GM12878 (cell line): ENCODE measurements at regions not wholly inside any gene's neighbourhood (a gene's known extent, or its start where the extent isn't known, plus 50 kb on each side); places are given as distances from the start of the nearest gene placed in this dataset.

Experiments
- ATAC-seq: fragments of 200-7000 bp; cut with Tn5 transposase; 3 replicates; pipeline ENCODE4 v1.9.1; 2020; ENCODE audit warnings: mild to moderate bottlenecking, moderate library complexity
- BruUV-seq: library from RNA; stranded (reverse); fragments of 400-500 nt; replicated peaks from 2 replicates; lab custom pipeline; 2021; lab: Mats Ljungman, UMichigan
- CTCF ChIA-PET: fragments of 300-600 bp; sonication (Branson Sonifier 250); formaldehyde crosslinking; extraction: SDS; loops from one replicate; lab custom pipeline; 2021; ENCODE audit warnings: inconsistent platforms; lab: Yijun Ruan, JAX
- POLR2A ChIA-PET: fragments of 350-600 bp; formaldehyde crosslinking; extraction: SDS; loops from one replicate; lab custom pipeline; 2021; ENCODE audit warnings: inconsistent platforms; lab: Charles Lee
- RAD21 ChIA-PET: fragments of 300-600 bp; sonication (Branson Sonifier 250); formaldehyde crosslinking; loops from one replicate; lab custom pipeline; 2023; ENCODE audit warnings: antibody characterized with exemption; ENCODE audit not compliant: unreplicated experiment; lab: Charles Lee
- SMC1A ChIA-PET: fragments of 300-600 bp; sonication (Branson Sonifier 250); formaldehyde crosslinking; loops from one replicate; lab custom pipeline; 2023; ENCODE audit not compliant: unreplicated experiment, uncharacterized antibody; lab: Charles Lee
- DNase-seq: peaks from one replicate; pipeline ENCODE4 v3.0.0-alpha.2; 2011; ENCODE audit warnings: low read depth, low spot score
- FAIRE-seq: peaks from 3 replicates; lab custom pipeline; 2011; peaks lifted over from hg19 to GRCh38; lab: Jason Lieb, UNC
- H2AFZ ChIP-seq: 2 replicates; pipeline ENCODE4 v1.6.0; 2011; ENCODE audit warnings: low read depth, low read length, control low read depth; ENCODE audit not compliant: control insufficient read depth
- H3K27ac ChIP-seq: 2 replicates; pipeline ENCODE4 v1.5.1; 2011; ENCODE audit warnings: control low read depth; ENCODE audit not compliant: control insufficient read depth, insufficient read depth
- H3K27me3 ChIP-seq, 2 experiments: replicated peaks in 1 of 2; 2 replicates each; pipeline versions ENCODE4 v1.6.0 to v1.6.1; 2011; ENCODE audit warnings: low read length in 1 of 2; ENCODE audit not compliant: control insufficient read depth in 2 of 2, insufficient read depth in 2 of 2
- H3K36me3 ChIP-seq, 2 experiments: 2 replicates each; pipeline ENCODE4 v1.5.1; 2011; ENCODE audit warnings: low read length in 1 of 2; ENCODE audit not compliant: control insufficient read depth in 2 of 2, insufficient read depth in 2 of 2
- H3K4me1 ChIP-seq: 2 replicates; pipeline ENCODE4 v1.6.1; 2011; ENCODE audit warnings: mild to moderate bottlenecking, low read length, moderate library complexity, mixed read lengths; ENCODE audit not compliant: control insufficient read depth, insufficient read depth
- H3K4me2 ChIP-seq: 2 replicates; pipeline ENCODE4 v1.6.0; 2011; ENCODE audit warnings: control low read depth; ENCODE audit not compliant: control insufficient read depth, insufficient read depth
- H3K4me3 ChIP-seq: fragments of 200-600 bp; sonication (generic); 2 replicates; pipeline ENCODE4 v1.5.1; 2016
- H3K79me2 ChIP-seq: 2 replicates; pipeline ENCODE4 v1.6.0; 2011; ENCODE audit warnings: low read length; ENCODE audit not compliant: control insufficient read depth, insufficient read depth
- H3K9ac ChIP-seq: 2 replicates; pipeline ENCODE4 v1.8.0; 2011; ENCODE audit warnings: low read length, control low read depth, mixed read lengths; ENCODE audit not compliant: control insufficient read depth, insufficient read depth
- H3K9me3 ChIP-seq: replicated peaks from 3 replicates; pipeline ENCODE4 v1.5.1; 2011; ENCODE audit warnings: mild to moderate bottlenecking, low read length; ENCODE audit not compliant: control insufficient read depth, insufficient read depth
- H4K20me1 ChIP-seq: 2 replicates; pipeline ENCODE4 v1.6.0; 2011; ENCODE audit not compliant: control insufficient read depth, insufficient read depth
- CBX3 ChIP-seq: fragments of 200-600 bp; sonication (generic); IDR thresholded peaks from 2 replicates; pipeline ENCODE4 v1.6.1; 2016; ENCODE audit warnings: low read depth, borderline replicate concordance
- EZH2 ChIP-seq: IDR thresholded peaks from 2 replicates; pipeline ENCODE4 v1.6.1; 2012; ENCODE audit warnings: low read depth, mild to moderate bottlenecking, control low read depth, inconsistent platforms, low read length, borderline replicate concordance; ENCODE audit not compliant: control insufficient read depth
- MEF2A ChIP-seq: IDR thresholded peaks from 2 replicates; pipeline ENCODE4 v1.6.1; 2011; ENCODE audit warnings: low read depth, mild to moderate bottlenecking, low read length, moderate library complexity; ENCODE audit not compliant: insufficient read depth
- MXI1 ChIP-seq: fragments of 150-350 bp; IDR thresholded peaks from 2 replicates; pipeline ENCODE4 v1.6.1; 2011; ENCODE audit warnings: low read depth, mild to moderate bottlenecking, inconsistent platforms, low read length, improper control_type of control experiment
- STAT1 ChIP-seq: fragments of 450-650 bp; conservative IDR thresholded peaks from 2 replicates; pipeline ENCODE4 v1.6.1; 2014; ENCODE audit warnings: antibody characterized with exemption, mild to moderate bottlenecking
- TAF1 ChIP-seq: IDR thresholded peaks from 2 replicates; pipeline ENCODE4 v1.6.1; 2011; ENCODE audit warnings: mild to moderate bottlenecking, low read depth, low read length, borderline replicate concordance
- ZBTB11 ChIP-seq: fragments of 450-650 bp; formaldehyde crosslinking; IDR thresholded peaks from 2 replicates; pipeline ENCODE4 v1.5.0; 2022; ENCODE audit warnings: mild to moderate bottlenecking, missing genetic modification characterization
- WGBS: methylation state at CpG from one replicate; pipeline ENCODE4 v1.1.6; 2016; ENCODE audit warnings: low lambda C conversion rate; ENCODE audit not compliant: insufficient replicate concordance, insufficient coverage; ENCODE audit errors: missing lambda C conversion rate; 5-methylcytosine and 5-hydroxymethylcytosine counted together
- in situ Hi-C: fragments of 300-500 bp; cut with MboI; formaldehyde crosslinking; loops from 9 replicates; pipeline ENCODE4 v1.14.3; 2018; ENCODE audit warnings: mixed read lengths
- intact Hi-C: fragments of 100-400 bp; cut with micrococcal nuclease; formaldehyde crosslinking; loops from one replicate; pipeline ENCODE4 v1.14.2; 2022; ENCODE audit not compliant: unreplicated experiment

- TF ChIP-seq CBX3 (no peak), EZH2 (no peak), MXI1 (no peak), MEF2A (no peak)
These were observed 437.5 kb upstream of the GHITM start (continued) for GRCh38 chr10:83701799-83702198.

GRCh38 chr10:83702731-83703130 is 436.6 kb upstream of the GHITM start:
- BruUV-seq: no TSS peak
- no peaks in the 10 kb centered on the region for H3K9me3 ChIP-seq
- H3K36me3 ChIP-seq: no peaks in the 10 kb centered on the region
- CTCF ChIA-PET: no interaction called here
- 20% methylated on average over 3 of the region's 3 CpGs for WGBS
- H3K27me3 ChIP-seq: no peaks in the 10 kb centered on the region
- POLR2A ChIA-PET: no interaction called here
- no peaks in the 10 kb centered on the region for H3K4me1 ChIP-seq
- no peak overlapping the region for H3K9ac ChIP-seq
- ATAC-seq (no peak), DNase-seq (no peak), FAIRE-seq (no peak)
- no peaks in the 10 kb centered on the region for H3K79me2 ChIP-seq
- RAD21 ChIA-PET: no interaction called here
- in situ Hi-C loops: no loop called here
- no peaks in the 10 kb centered on the region for H4K20me1 ChIP-seq
- H2AFZ ChIP-seq: no peak overlapping the region
- no peak overlapping the region for H3K4me2 ChIP-seq
- H3K4me3 ChIP-seq: no peak overlapping the region
- intact Hi-C loops: no loop called here
- SMC1A ChIA-PET: interaction anchor here (1.0 kb wide), 1 partner anchor 9 kb away, joined by 3 read pairs; no protein-coding TSS in a partner anchor
- H3K27ac ChIP-seq: no peak overlapping the region
- TF ChIP-seq STAT1: no peak

GRCh38 chr10:83706120-83706519 is 433.2 kb upstream of the GHITM start:
- Histone ChIP-seq H3K79me2 (no peaks in the 10 kb centered on the region), H3K4me2 (no peak overlapping the region), H3K4me1 (no peaks in the 10 kb centered on the region), H3K36me3 (no peaks in the 10 kb centered on the region), H2AFZ (no peak overlapping the region), H3K27me3 (no peaks in the 10 kb centered on the region), H3K27ac (no peak overlapping the region), H4K20me1 (no peaks in the 10 kb centered on the region), H3K4me3 (no peak overlapping the region), H3K9ac (no peak overlapping the region), H3K9me3 (no peaks in the 10 kb centered on the region)
- intact Hi-C loops (no loop called here), in situ Hi-C loops (no loop called here)
- ChIA-PET POLR2A (interaction anchor here (0.6 kb wide), 1 partner anchor 32 kb away, joined by 7 read pairs; no protein-coding TSS in a partner anchor), SMC1A (no interaction called here), RAD21 (no interaction called here), CTCF (no interaction called here)
- no peak for TF ChIP-seq ZBTB11
- no peak for TF ChIP-seq TAF1
- WGBS: 0% methylated on average over 1 of the region's 1 CpG
- no TSS peak for BruUV-seq
- FAIRE-seq: no peak
- DNase-seq: no peak
- ATAC-seq: no peak
